HepG2 (cell line): ENCODE measurements at regions not wholly inside any gene's neighbourhood (a gene's known extent, or its start where the extent isn't known, plus 50 kb on each side); places are given as distances from the start of the nearest gene placed in this dataset.

Experiments
- ATAC-seq: fragments of 200-7000 bp; cut with Tn5 transposase; 3 replicates; pipeline ENCODE4 v1.9.1; 2020; ENCODE audit warnings: mild to moderate bottlenecking, moderate library complexity
- BruUV-seq: library from RNA; stranded (reverse); fragments of 400-500 nt; replicated peaks from 2 replicates; lab custom pipeline; 2021; lab: Mats Ljungman, UMichigan
- CTCF ChIA-PET: fragments of 300-600 bp; formaldehyde crosslinking; extraction: SDS; loops from one replicate; lab custom pipeline; 2021; ENCODE audit warnings: low total read pairs, inconsistent platforms, low intra/inter-chr PET ratio; lab: Yijun Ruan, JAX
- POLR2A ChIA-PET: fragments of 350-600 bp; sonication (Branson Sonifier 250); formaldehyde crosslinking; loops from one replicate; lab custom pipeline; 2020; ENCODE audit warnings: antibody characterized with exemption, inconsistent platforms; lab: Yijun Ruan, JAX
- DNase-seq: peaks from one replicate; pipeline ENCODE4 v3.0.0-alpha.2; 2015; ENCODE audit warnings: low spot score
- FAIRE-seq: peaks from 3 replicates; lab custom pipeline; 2011; peaks lifted over from hg19 to GRCh38; lab: Jason Lieb, UNC
- H2AFZ ChIP-seq: one replicate; pipeline ENCODE4 v1.6.1; 2011; ENCODE audit warnings: low read length, inconsistent platforms
- H3K27ac ChIP-seq: fragments of 300-600 bp; 3 replicates; pipeline ENCODE4 v1.8.0; 2011; ENCODE audit warnings: mixed run types, mild to moderate bottlenecking, mixed read lengths, low read length, inconsistent platforms; ENCODE audit not compliant: insufficient read depth; ENCODE audit errors: extremely low read length
- H3K27me3 ChIP-seq, 2 experiments: fragments of 200-600 bp in 1 of 2; 2 replicates in 1 of 2; 3 replicates in 1 of 2; pipeline versions ENCODE4 v1.6.0 to v1.8.0; 2011; ENCODE audit warnings: low read length in 2 of 2, mild to moderate bottlenecking in 2 of 2, moderate library complexity in 2 of 2, inconsistent platforms in 1 of 2; ENCODE audit not compliant: insufficient read depth in 2 of 2, control insufficient read depth in 1 of 2
- H3K36me3 ChIP-seq, 2 experiments: fragments of 200-600 bp in 1 of 2; replicated peaks in 1 of 2; 2 replicates in 1 of 2; 3 replicates in 1 of 2; pipeline versions ENCODE4 v1.5.1 to v1.8.0; 2011; ENCODE audit warnings: low read length in 2 of 2, inconsistent platforms in 1 of 2; ENCODE audit not compliant: insufficient read depth in 2 of 2, control insufficient read depth in 1 of 2
- H3K4me1 ChIP-seq: 2 replicates; pipeline ENCODE4 v1.5.1; 2012; ENCODE audit warnings: low read length, inconsistent platforms; ENCODE audit not compliant: insufficient read depth
- H3K4me2 ChIP-seq: 2 replicates; pipeline ENCODE4 v1.6.0; 2011; ENCODE audit warnings: low read depth, low read length, inconsistent platforms
- H3K4me3 ChIP-seq, 3 experiments: fragments of 200-600 bp in 1 of 3; sonication (generic), shearing (Covaris generic) in 1 of 3; replicated peaks in 1 of 3; 2 replicates each; pipeline ENCODE4 v1.5.1; 2011 to 2016; ENCODE audit warnings: low read length in 3 of 3, inconsistent platforms in 2 of 3, low read depth in 2 of 3, mild to moderate bottlenecking in 2 of 3, control low read depth in 1 of 3, mixed read lengths in 1 of 3; ENCODE audit not compliant: insufficient read depth in 1 of 3
- H3K79me2 ChIP-seq: one replicate; pipeline ENCODE4 v1.6.1; 2011; ENCODE audit warnings: low read length, inconsistent platforms; ENCODE audit not compliant: insufficient read depth
- H3K9ac ChIP-seq: 2 replicates; pipeline ENCODE4 v1.6.0; 2011; ENCODE audit warnings: mild to moderate bottlenecking, low read depth, low read length, inconsistent platforms; ENCODE audit not compliant: insufficient read depth
- H3K9me3 ChIP-seq: 2 replicates; pipeline ENCODE4 v1.5.1; 2012; ENCODE audit warnings: mild to moderate bottlenecking, low read length
- H4K20me1 ChIP-seq: 2 replicates; pipeline ENCODE4 v1.6.0; 2011; ENCODE audit warnings: inconsistent platforms, mild to moderate bottlenecking, low read length, moderate library complexity; ENCODE audit not compliant: insufficient read depth
- ATF7 ChIP-seq, 2 experiments: fragments of 450-650 bp in 1 of 2; sonication (generic) in 1 of 2; formaldehyde crosslinking in 1 of 2; IDR thresholded peaks; 2 replicates each; pipeline versions ENCODE4 v1.4.0 to v1.6.1; 2016 to 2020; ENCODE audit warnings: antibody characterized with exemption in 1 of 2, mild to moderate bottlenecking in 1 of 2, missing genetic modification reagents in 1 of 2
- KDM3A ChIP-seq: IDR thresholded peaks from 2 replicates; pipeline ENCODE4 v1.6.1; 2018; ENCODE audit warnings: low read depth, missing compliant biosample characterization
- ZNF629 ChIP-seq: sonication (generic); formaldehyde crosslinking; conservative IDR thresholded peaks from 2 replicates; pipeline ENCODE4 v1.5.0; 2020; ENCODE audit warnings: missing genetic modification reagents
- ZNF768 ChIP-seq: sonication (generic); formaldehyde crosslinking; IDR thresholded peaks from 2 replicates; pipeline ENCODE4 v1.4.0; 2020; ENCODE audit warnings: missing genetic modification reagents
- WGBS: methylation state at CpG from one replicate; pipeline ENCODE4 v1.1.6; 2017; ENCODE audit warnings: low lambda C conversion rate; 5-methylcytosine and 5-hydroxymethylcytosine counted together
- in situ Hi-C: cut with HindIII; loops from 2 replicates; pipeline ENCODE4 v1.10.0; 2017; ENCODE audit warnings: low pct_unique_long_range_greater_than_20kb; ENCODE audit not compliant: extremely low pct_ligation_motif_present
- intact Hi-C: fragments of 100-400 bp; cut with micrococcal nuclease; formaldehyde crosslinking; loops from one replicate; pipeline ENCODE4 v1.10.0; 2022; ENCODE audit not compliant: unreplicated experiment

- peaks cover 15% of the 10 kb centered on the region for H3K4me1 ChIP-seq
- ChIA-PET POLR2A (no interaction called here), CTCF (no interaction called here)
- in situ Hi-C loops = no loop called here
- no peak overlapping the region for H2AFZ ChIP-seq
- 28% methylated on average over 9 of the region's 13 CpGs for WGBS
- no peaks in the 10 kb centered on the region for H3K9me3 ChIP-seq
- no peak for ATAC-seq
- TF ChIP-seq ATF7 (IDR thresholded peaks at IDR 0.05) (peak; percentile 77), ATF7 (CRISPR knock-in tag; IDR thresholded peaks at IDR 0.05) (no peak), ZNF768 (CRISPR knock-in tag) (0 out of 2 replicates have a peak, but pooled peaks have one; percentile 12), ZNF629 (CRISPR knock-in tag) (no peak)
- H3K27me3 ChIP-seq = peaks cover 0 to 23% of the 10 kb centered on the region in 2 experiments; a peak in 3 of 5 replicates
- no peak overlapping the region for H3K9ac ChIP-seq
- H3K4me3 ChIP-seq = no peak overlapping the region
- no peaks in the 10 kb centered on the region for H3K36me3 ChIP-seq
- no peaks in the 10 kb centered on the region for H3K79me2 ChIP-seq
- BruUV-seq = no TSS peak
- intact Hi-C loops = no loop called here
- DNase-seq = peak; percentile 8
- no peak overlapping the region for H3K4me2 ChIP-seq
- no peak for FAIRE-seq
- H3K27ac ChIP-seq = no peak overlapping the region
- no peaks in the 10 kb centered on the region for H4K20me1 ChIP-seq
Observed at GRCh38 chr15:70493787-70494516, 269.4 kb downstream of the UACA start.

DNA sequence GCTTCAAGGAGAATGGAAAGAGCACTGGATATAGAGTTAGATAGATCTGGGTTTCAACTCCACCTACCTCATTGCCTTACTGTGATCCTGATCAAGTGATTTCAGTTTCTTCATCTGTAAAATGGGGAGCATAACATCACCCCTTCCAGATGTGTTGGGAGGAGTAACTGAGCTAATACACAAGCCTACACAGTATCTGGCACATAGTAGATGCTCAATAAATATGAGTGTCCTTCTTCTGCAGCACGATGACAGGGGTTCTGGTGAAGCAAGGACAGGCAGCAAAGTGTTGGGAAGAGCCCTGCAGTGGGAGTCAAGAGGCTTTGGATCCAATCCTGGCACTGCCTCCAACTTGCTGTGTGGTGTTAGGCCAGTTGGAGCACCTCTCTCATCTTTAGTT, 270.0 kb downstream of the UACA start:
- H3K27me3 ChIP-seq = peaks cover 0 to 23% of the 10 kb centered on the region in 2 experiments; a peak in 3 of 5 replicates
- ATAC-seq (no peak), DNase-seq (no peak), FAIRE-seq (no peak)
- no peak overlapping the region for H3K4me2 ChIP-seq
- H3K36me3 ChIP-seq = no peaks in the 10 kb centered on the region
- no peak overlapping the region for H3K27ac ChIP-seq
- H4K20me1 ChIP-seq = no peaks in the 10 kb centered on the region
- H3K4me1 ChIP-seq = peaks cover 15% of the 10 kb centered on the region
- no peaks in the 10 kb centered on the region for H3K9me3 ChIP-seq
- H3K79me2 ChIP-seq = no peaks in the 10 kb centered on the region
- 14% methylated on average over 1 of the region's 1 CpG for WGBS
- H3K4me3 ChIP-seq = no peak overlapping the region
- CTCF ChIA-PET = no interaction called here
- in situ Hi-C loops (no loop called here), intact Hi-C loops (no loop called here)
- BruUV-seq = no TSS peak
- no peak overlapping the region for H3K9ac ChIP-seq
- no peak overlapping the region for H2AFZ ChIP-seq
- TF ChIP-seq ZNF768 (CRISPR knock-in tag) (peak; percentile 36; the same call in 1 of the 2 replicates), KDM3A (CRISPR knock-in tag) (no peak)
- POLR2A ChIA-PET = no interaction called here
